ENCODE measurements at regions not wholly inside any gene's neighbourhood (a gene's known extent, or its start where the extent isn't known, plus 50 kb on each side); places are given as distances from the start of the nearest gene placed in this dataset.
"Not testable (repeated sequence)": the region's sequence is repeated elsewhere in the genome, so short reads cannot be mapped to it uniquely, and the experiment has no call there.

- Histone ChIP-seq H3K27ac (peak overlapping the region; percentile 84), H3K9me3 (peaks cover 10% of the 10 kb centered on the region), H3K27me3 (no peaks in the 10 kb centered on the region), H3K36me3 (no peaks in the 10 kb centered on the region), H4K20me1 (no peaks in the 10 kb centered on the region), H3K9ac (peak overlapping the region; percentile 78), H3K4me2 (peak overlapping the region; percentile 88), H3K4me1 (peaks cover 91% of the 10 kb centered on the region), H3K4me3 (peak overlapping the region; percentile 53)
- TF ChIP-seq Cebpa-rat (IDR thresholded peaks at IDR 0.05): no peak
Observed at GRCh38 chr3:18223571-18223970, 201.6 kb downstream of the SATB1 start.

- H3K27me3 ChIP-seq: no peaks in the 10 kb centered on the region
- H3K4me1 ChIP-seq: peaks cover 91% of the 10 kb centered on the region
- H4K20me1 ChIP-seq: no peaks in the 10 kb centered on the region
- peak overlapping the region; percentile 84 for H3K27ac ChIP-seq
- H3K9me3 ChIP-seq: peaks cover 10% of the 10 kb centered on the region
- no peak overlapping the region for H3K4me3 ChIP-seq
- no peak for TF ChIP-seq Cebpa-rat (IDR thresholded peaks at IDR 0.05)
- no peaks in the 10 kb centered on the region for H3K36me3 ChIP-seq
- H3K9ac ChIP-seq: peak overlapping the region; percentile 59
- H3K4me2 ChIP-seq: peak overlapping the region; percentile 88
Observed at GRCh38 chr3:18222686-18223085, 202.5 kb downstream of the SATB1 start.

GRCh38 chr3:18217507-18218174 is 207.5 kb downstream of the SATB1 start:
- Histone ChIP-seq H3K36me3 (peaks cover 4% of the 10 kb centered on the region; the same call in 1 of the 2 replicates), H3K9ac (no peak overlapping the region), H3K4me2 (peak overlapping the region; percentile 35), H3K9me3 (peaks cover 19% of the 10 kb centered on the region), H3K4me3 (no peak overlapping the region), H3K27ac (peak overlapping the region; percentile 36), H3K27me3 (no peaks in the 10 kb centered on the region), H3K4me1 (peaks cover 69% of the 10 kb centered on the region), H4K20me1 (no peaks in the 10 kb centered on the region)
- TF ChIP-seq Cebpa-rat (IDR thresholded peaks at IDR 0.05): no peak

- Histone ChIP-seq H3K4me1 (peaks cover 63% of the 10 kb centered on the region), H3K9me3 (peaks cover 19% of the 10 kb centered on the region)
Observed at GRCh38 chr3:18216996-18217395, 208.1 kb downstream of the SATB1 start.

GRCh38 chr3:18215639-18216038 is 209.5 kb downstream of the SATB1 start:
- Histone ChIP-seq H3K27me3 (no peaks in the 10 kb centered on the region), H3K4me3 (no peak overlapping the region), H3K4me1 (peaks cover 49% of the 10 kb centered on the region), H3K9me3 (peaks cover 19% of the 10 kb centered on the region), H3K4me2 (peak overlapping the region; percentile 13; the same call in 1 of the 2 replicates), H3K9ac (no peak overlapping the region), H3K27ac (peak overlapping the region; percentile 5; the same call in 1 of the 2 replicates), H4K20me1 (no peaks in the 10 kb centered on the region), H3K36me3 (peaks cover 4% of the 10 kb centered on the region; the same call in 1 of the 2 replicates)
- no peak for TF ChIP-seq Cebpa-rat (IDR thresholded peaks at IDR 0.05)

More at GRCh38 chr3:18216996-18217395, 208.1 kb downstream of the SATB1 start:
- no peaks in the 10 kb centered on the region for H4K20me1 ChIP-seq
- H3K36me3 ChIP-seq: peaks cover 4% of the 10 kb centered on the region; the same call in 1 of the 2 replicates
- no peak overlapping the region for H3K27ac ChIP-seq
- TF ChIP-seq Cebpa-rat (IDR thresholded peaks at IDR 0.05): no peak
- no peaks in the 10 kb centered on the region for H3K27me3 ChIP-seq
- H3K4me3 ChIP-seq: no peak overlapping the region
- H3K9ac ChIP-seq: no peak overlapping the region
- H3K4me2 ChIP-seq: no peak overlapping the region

GRCh38 chr3:18211116-18211515 is 214.0 kb downstream of the SATB1 start:
- no peak overlapping the region for H3K9ac ChIP-seq
- no peak overlapping the region for H3K4me2 ChIP-seq
- no peaks in the 10 kb centered on the region for H3K27me3 ChIP-seq
- no peaks in the 10 kb centered on the region for H3K36me3 ChIP-seq
- peaks cover 39% of the 10 kb centered on the region for H3K4me1 ChIP-seq
- TF ChIP-seq Cebpa-rat (IDR thresholded peaks at IDR 0.05): no peak
- H3K27ac ChIP-seq: no peak overlapping the region
- no peaks in the 10 kb centered on the region for H4K20me1 ChIP-seq
- H3K4me3 ChIP-seq: no peak overlapping the region
- peaks cover 10% of the 10 kb centered on the region for H3K9me3 ChIP-seq

GRCh38 chr3:18208856-18209255 is 216.3 kb downstream of the SATB1 start:
- H3K36me3 ChIP-seq: no peaks in the 10 kb centered on the region
- no peak overlapping the region for H3K9ac ChIP-seq
- H3K4me1 ChIP-seq: peaks cover 28% of the 10 kb centered on the region
- no peaks in the 10 kb centered on the region for H3K27me3 ChIP-seq
- peak overlapping the region; percentile 66 for H3K27ac ChIP-seq
- no peaks in the 10 kb centered on the region for H4K20me1 ChIP-seq
- peak overlapping the region; percentile 56 for H3K4me2 ChIP-seq
- H3K9me3 ChIP-seq: peaks cover 3% of the 10 kb centered on the region; the same call in 1 of the 2 replicates
- no peak for TF ChIP-seq Cebpa-rat (IDR thresholded peaks at IDR 0.05)
- H3K4me3 ChIP-seq: no peak overlapping the region

GRCh38 chr3:18208091-18208490 is 217.0 kb downstream of the SATB1 start:
- peaks cover 3% of the 10 kb centered on the region; the same call in 1 of the 2 replicates for H3K9me3 ChIP-seq
- H4K20me1 ChIP-seq: no peaks in the 10 kb centered on the region
- H3K4me2 ChIP-seq: peak overlapping the region; percentile 56
- H3K27me3 ChIP-seq: no peaks in the 10 kb centered on the region
- no peaks in the 10 kb centered on the region for H3K36me3 ChIP-seq
- TF ChIP-seq Cebpa-rat (IDR thresholded peaks at IDR 0.05): no peak
- peaks cover 23% of the 10 kb centered on the region for H3K4me1 ChIP-seq
- peak overlapping the region; percentile 66 for H3K27ac ChIP-seq
- H3K4me3 ChIP-seq: no peak overlapping the region
- no peak overlapping the region for H3K9ac ChIP-seq

GRCh38 chr3:18207226-18207625 is 217.9 kb downstream of the SATB1 start:
- no peak for TF ChIP-seq Cebpa-rat (IDR thresholded peaks at IDR 0.05)
- H3K9ac ChIP-seq: no peak overlapping the region
- H3K4me1 ChIP-seq: peaks cover 23% of the 10 kb centered on the region
- H3K27me3 ChIP-seq: no peaks in the 10 kb centered on the region
- no peak overlapping the region for H3K27ac ChIP-seq
- no peak overlapping the region for H3K4me3 ChIP-seq
- no peaks in the 10 kb centered on the region for H4K20me1 ChIP-seq
- H3K4me2 ChIP-seq: no peak overlapping the region
- H3K9me3 ChIP-seq: peaks cover 3% of the 10 kb centered on the region; the same call in 1 of the 2 replicates
- H3K36me3 ChIP-seq: no peaks in the 10 kb centered on the region

GRCh38 chr3:18205701-18206100 is 219.4 kb downstream of the SATB1 start:
- not testable (repeated sequence) for H4K20me1 ChIP-seq, H3K9ac ChIP-seq, H3K36me3 ChIP-seq, H3K4me3 ChIP-seq, H3K27ac ChIP-seq, H3K27me3 ChIP-seq, H3K4me2 ChIP-seq
- Histone ChIP-seq H3K9me3 (peaks cover 16% of the 10 kb centered on the region), H3K4me1 (peaks cover 23% of the 10 kb centered on the region)
